H54 (cell line): ENCODE measurements at regions not wholly inside any gene's neighbourhood (a gene's known extent, or its start where the extent isn't known, plus 50 kb on each side); places are given as distances from the start of the nearest gene placed in this dataset.

Source experiments
- DNase-seq: peaks from one replicate; pipeline ENCODE4 v3.0.0; 2011; ENCODE audit warnings: low spot score, mixed read lengths; ENCODE audit not compliant: insufficient read length
- FAIRE-seq: peaks from 3 replicates; lab custom pipeline; 2011; peaks lifted over from hg19 to GRCh38; lab: Jason Lieb, UNC
- POLR2A ChIP-seq: IDR thresholded peaks from 2 replicates; pipeline ENCODE4 v1.6.1; 2011; ENCODE audit warnings: low read depth, mild to moderate bottlenecking, low read length

GRCh38 chr5:5665225-5666075, 243.0 kb downstream of the ICE1 start:
- DNase-seq (peak; percentile 89), FAIRE-seq (peak; percentile 95)
- TF ChIP-seq POLR2A = no peak

DNA sequence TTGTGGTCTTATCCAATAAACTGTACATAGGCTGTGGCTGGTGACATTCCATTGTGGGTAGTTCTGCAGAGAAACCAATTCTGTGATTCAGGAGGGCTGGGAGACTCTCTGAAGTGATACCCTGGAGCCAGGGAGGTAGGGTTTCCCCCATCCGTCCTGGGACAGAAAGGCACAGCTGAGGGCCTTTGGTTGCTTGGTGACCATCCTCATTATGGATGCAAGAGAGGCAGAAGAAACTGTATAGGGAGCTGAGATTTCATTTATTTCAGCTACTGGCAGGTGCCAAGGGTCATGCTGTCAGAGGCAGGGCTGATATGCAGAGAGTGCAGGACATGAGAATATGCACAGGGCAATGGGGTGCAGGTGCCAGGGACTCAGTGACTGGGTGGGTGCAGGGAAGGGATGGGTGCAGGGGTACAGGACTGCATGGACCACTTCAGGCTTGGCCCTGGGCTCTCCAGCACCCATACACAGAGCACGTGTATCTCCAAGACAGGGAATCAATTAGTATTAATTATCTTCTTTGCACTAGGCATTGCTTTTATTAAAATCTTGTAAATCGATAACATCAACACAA, 236.5 kb downstream of the ICE1 start:
- TF ChIP-seq POLR2A = no peak
- FAIRE-seq (no peak), DNase-seq (no peak)

- peak; percentile 65 for DNase-seq
- TF ChIP-seq POLR2A = no peak
- peak; percentile 94 for FAIRE-seq
Measured at GRCh38 chr5:5658226-5658625, 235.7 kb downstream of the ICE1 start.

DNA sequence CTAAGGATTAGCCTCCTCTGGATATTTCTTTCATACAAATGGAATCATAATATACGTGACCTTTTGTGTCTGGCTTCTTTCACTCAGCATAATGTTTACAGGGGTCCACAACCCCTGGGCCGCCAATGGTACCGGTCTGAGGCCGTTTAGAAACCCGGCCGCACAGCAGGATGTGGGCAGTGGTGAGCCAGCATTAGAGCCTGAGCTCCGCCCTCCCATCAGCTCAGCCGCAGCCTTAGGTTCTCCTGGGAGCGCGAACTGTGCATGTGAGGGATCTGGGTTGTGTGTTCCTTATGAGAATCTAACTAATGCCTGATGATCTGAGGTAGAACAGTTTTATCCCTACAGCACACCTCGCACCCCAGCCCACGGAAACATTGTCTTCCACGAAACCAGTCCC, 229.7 kb downstream of the ICE1 start:
- DNase-seq = no peak
- no peak for TF ChIP-seq POLR2A
- FAIRE-seq = no peak

DNA sequence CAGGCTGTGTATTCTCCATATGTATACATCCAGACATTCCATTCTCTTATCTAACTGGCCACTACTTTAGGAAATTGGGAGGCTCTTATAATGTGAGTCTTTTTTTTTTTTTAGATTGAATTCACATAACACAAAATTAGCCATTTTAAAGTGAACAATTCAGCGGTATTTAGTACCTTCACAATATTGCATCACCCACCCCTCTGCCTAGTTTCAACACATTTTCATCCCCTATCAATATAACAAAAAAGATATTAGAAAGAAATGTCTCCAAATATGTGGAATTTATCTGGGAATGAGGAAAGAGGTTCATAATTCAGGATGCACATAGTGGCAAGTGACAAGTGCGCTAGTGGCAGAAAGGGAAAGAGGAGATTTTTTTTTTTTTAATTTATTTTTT, 228.5 kb downstream of the ICE1 start:
- DNase-seq (no peak), FAIRE-seq (no peak)
- TF ChIP-seq POLR2A = no peak

DNA sequence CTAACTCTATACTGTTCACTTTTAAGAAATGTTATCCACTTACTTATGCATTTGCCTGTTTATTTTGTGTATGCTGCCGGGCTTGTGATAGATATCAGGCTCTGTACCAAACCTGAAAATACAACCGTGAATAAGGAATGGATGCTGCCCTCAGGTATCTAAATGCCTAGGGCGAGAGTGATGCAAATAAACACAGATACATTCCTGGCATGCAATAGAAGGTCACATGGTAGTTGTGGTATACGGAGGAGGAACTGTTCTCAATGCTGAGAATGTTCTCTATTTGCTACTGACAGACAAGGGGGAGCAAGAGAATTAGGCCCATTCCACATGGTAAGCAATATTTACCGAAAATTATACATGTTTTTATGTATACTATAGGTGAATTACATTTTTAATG, 227.8 kb downstream of the ICE1 start:
- no peak for FAIRE-seq
- DNase-seq = no peak
- no peak for TF ChIP-seq POLR2A

DNA sequence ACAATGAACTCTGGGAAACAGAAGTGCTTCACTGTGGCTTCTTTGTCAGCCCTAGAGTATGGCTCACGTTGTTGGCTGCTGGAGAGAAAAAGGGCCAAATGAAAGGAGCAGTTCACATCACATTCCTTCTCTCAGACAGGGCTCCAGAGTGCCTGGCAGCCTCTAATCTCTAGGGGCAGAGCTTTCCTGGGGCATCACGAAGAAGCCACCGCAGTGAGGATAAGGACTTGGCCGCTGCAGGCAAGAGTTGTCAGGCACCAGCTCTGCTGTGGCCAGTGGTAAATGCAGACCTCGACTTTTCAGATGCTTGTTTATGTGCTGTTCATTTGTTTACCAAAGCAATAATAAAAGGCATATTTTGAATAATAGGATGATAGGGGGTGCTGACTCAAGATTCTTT, 227.2 kb downstream of the ICE1 start:
- TF ChIP-seq POLR2A = no peak
- DNase-seq = no peak
- FAIRE-seq = no peak

GRCh38 chr5:5648694-5649093, 226.2 kb downstream of the ICE1 start:
- no peak for DNase-seq
- no peak for TF ChIP-seq POLR2A
- no peak for FAIRE-seq

DNA sequence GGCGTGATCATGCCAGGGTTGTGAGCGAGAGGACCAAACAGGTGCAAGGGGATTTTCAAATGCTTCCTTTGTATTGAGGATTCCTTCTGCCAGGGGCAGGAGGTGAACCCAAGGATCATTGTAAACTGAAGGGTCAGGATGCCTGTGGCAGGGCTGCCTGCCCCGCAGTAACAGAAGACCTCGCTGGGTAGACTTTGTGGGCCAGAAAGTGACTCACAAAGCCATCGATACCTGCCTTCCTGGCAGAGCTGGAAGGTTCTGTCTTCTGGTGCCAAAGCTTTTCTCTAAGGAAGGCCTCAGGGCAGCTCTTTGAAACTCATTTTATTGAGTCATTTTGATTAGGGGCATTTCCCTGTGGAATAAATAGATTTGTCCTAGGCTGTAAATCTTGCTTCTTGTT, 223.4 kb downstream of the ICE1 start:
- no peak for TF ChIP-seq POLR2A
- no peak for DNase-seq
- no peak for FAIRE-seq

DNA sequence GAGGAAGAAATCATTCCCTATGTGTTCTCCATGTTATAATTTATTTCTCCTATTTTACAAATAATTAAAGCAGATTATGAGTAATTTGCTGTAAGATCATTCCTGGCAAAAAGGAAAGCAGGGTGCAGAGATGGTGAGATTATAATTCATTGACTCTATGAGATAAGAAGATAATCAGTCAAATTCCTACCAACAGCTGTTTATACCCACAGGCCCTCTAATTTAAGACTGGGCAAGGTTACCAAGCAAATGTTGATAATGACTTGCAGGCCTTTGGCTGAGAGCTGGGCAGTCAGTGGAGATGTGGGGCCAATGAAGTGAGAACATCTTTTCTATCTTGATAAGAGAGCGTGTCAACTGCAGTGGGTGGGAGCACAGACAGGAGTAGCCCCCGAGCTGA, 222.7 kb downstream of the ICE1 start:
- no peak for DNase-seq
- TF ChIP-seq POLR2A = no peak
- FAIRE-seq = no peak

GRCh38 chr5:5644249-5644648, 221.8 kb downstream of the ICE1 start:
- no peak for FAIRE-seq
- TF ChIP-seq POLR2A = no peak
- DNase-seq = no peak

- no peak for TF ChIP-seq POLR2A
- DNase-seq (no peak), FAIRE-seq (no peak)
Measured at GRCh38 chr5:5643481-5643880, 221.0 kb downstream of the ICE1 start.

GRCh38 chr5:5638211-5638610, 215.7 kb downstream of the ICE1 start:
- no peak for DNase-seq
- no peak for TF ChIP-seq POLR2A
- no peak for FAIRE-seq

DNA sequence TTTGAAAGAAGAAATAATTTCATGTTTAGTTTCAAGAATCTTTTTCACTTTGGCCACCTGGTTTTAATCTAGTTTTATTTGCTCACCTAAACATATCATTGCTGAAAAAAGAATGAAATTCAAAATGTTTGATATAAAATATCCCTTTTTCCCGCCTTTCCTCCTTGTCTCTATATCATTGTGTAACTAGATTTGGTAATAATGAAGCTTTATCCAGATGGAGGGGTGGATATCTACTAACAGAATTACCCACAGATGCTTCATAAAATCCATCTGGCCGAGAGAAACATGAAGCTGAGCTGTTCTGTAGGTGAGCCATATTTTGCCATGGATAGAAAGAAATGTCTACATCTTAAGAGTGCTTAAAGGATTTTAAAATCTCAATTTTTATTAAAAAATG, 214.7 kb downstream of the ICE1 start:
- DNase-seq (no peak), FAIRE-seq (no peak)
- no peak for TF ChIP-seq POLR2A

DNA sequence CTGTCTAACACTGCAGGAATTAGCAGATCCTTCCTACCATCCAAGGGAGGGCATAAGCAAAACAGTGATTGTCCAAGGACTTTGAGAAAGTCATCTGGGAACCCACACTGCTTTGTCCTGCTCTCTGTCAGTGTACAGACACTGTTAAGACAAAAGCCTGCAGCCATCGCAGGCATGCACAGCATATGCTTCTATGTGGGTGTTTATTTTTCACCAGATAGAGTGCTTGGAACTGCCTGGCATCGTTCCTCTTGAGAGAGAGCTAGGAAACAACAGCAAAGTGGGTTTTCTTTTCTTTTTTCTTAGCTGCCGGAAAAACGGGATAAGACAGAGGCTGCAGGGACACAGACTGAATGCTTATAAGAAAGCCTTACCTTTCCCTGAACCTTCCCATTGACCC, 212.3 kb downstream of the ICE1 start:
- TF ChIP-seq POLR2A = no peak
- DNase-seq (no peak), FAIRE-seq (no peak)
